ENCODE measurements at regions not wholly inside any gene's neighbourhood (a gene's known extent, or its start where the extent isn't known, plus 50 kb on each side); places are given as distances from the start of the nearest gene placed in this dataset.

DNA sequence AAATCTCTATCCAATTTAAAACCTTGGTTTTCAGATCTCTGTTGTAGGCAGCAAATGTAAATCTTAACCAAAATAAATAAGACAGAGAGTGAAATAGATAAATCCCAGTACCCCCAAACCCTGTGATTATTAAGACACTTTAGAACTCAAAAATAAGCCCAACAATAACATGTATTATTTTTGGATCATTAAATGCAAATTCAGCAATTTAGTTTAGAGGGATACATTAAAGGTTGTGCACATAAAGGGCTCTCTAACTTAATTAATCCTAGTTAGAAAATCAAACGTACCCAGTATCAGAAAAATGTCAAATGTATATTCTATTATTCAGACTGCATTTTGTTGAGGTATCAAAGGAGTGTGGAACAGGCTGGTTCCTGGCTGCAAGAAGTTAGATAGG lies 416.8 kb downstream of the SLC16A7 start:
- H3K9ac ChIP-seq (ENCODE audit: control insufficient read depth, extremely low read depth, insufficient read depth, low read length), result no peak overlapping the region
- no peaks in the 10 kb centered on the region for H3K36me3 ChIP-seq (ENCODE audit: control insufficient read depth in 2 of 2, extremely low read depth in 1 of 2, insufficient read depth in 2 of 2, low read length in 2 of 2)
- H3K9me3 ChIP-seq (ENCODE audit: control insufficient read depth, low read depth, low read length), result no peaks in the 10 kb centered on the region
- H4K20me1 ChIP-seq (ENCODE audit: control insufficient read depth, extremely low read depth, insufficient read depth, low read length), result no peaks in the 10 kb centered on the region
- no peaks in the 10 kb centered on the region for H3K27me3 ChIP-seq (ENCODE audit: control insufficient read depth, extremely low read depth, insufficient read depth, low read length)
- dilution Hi-C loops (cut with MboI; ENCODE audit: extremely low pct_ligation_motif_present, low sequenced_read_pairs), result no loop called here
- no peaks in the 10 kb centered on the region for H3K79me2 ChIP-seq (ENCODE audit: control insufficient read depth, insufficient read depth, low read length)
- no peak overlapping the region for H3K4me3 ChIP-seq (ENCODE audit: control insufficient read depth in 2 of 3, extremely low read depth in 1 of 3, insufficient read depth in 2 of 3, low read depth in 1 of 3, low read length in 3 of 3)
- no peaks in the 10 kb centered on the region for H3K4me1 ChIP-seq (ENCODE audit: control insufficient read depth, extremely low read depth, insufficient read depth, low read length)
- TF ChIP-seq, protein P1, sequence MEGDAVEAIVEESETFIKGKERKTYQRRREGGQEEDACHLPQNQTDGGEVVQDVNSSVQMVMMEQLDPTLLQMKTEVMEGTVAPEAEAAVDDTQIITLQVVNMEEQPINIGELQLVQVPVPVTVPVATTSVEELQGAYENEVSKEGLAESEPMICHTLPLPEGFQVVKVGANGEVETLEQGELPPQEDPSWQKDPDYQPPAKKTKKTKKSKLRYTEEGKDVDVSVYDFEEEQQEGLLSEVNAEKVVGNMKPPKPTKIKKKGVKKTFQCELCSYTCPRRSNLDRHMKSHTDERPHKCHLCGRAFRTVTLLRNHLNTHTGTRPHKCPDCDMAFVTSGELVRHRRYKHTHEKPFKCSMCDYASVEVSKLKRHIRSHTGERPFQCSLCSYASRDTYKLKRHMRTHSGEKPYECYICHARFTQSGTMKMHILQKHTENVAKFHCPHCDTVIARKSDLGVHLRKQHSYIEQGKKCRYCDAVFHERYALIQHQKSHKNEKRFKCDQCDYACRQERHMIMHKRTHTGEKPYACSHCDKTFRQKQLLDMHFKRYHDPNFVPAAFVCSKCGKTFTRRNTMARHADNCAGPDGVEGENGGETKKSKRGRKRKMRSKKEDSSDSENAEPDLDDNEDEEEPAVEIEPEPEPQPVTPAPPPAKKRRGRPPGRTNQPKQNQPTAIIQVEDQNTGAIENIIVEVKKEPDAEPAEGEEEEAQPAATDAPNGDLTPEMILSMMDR (optimal IDR thresholded peaks at IDR 0.05 in 1 of 3, IDR thresholded peaks at IDR 0.05 in 1 of 3, conservative IDR thresholded peaks at IDR 0.05 in 1 of 3; ENCODE audit: extremely low read depth in 1 of 3, insufficient read depth in 2 of 3, low read length in 3 of 3), result no peak
- TF ChIP-seq EZH2 (IDR thresholded peaks at IDR 0.05; ENCODE audit: low read length), result no peak
- no peaks in the 10 kb centered on the region for H3K9me1 ChIP-seq (ENCODE audit: control insufficient read depth, extremely low read depth, insufficient read depth, low read length)
- H2AFZ ChIP-seq (ENCODE audit: control insufficient read depth, low read length), result no peak overlapping the region
- no peak for FAIRE-seq
- H3K27ac ChIP-seq (ENCODE audit: control insufficient read depth, insufficient read depth, low read length), result no peak overlapping the region
- H3K4me2 ChIP-seq (ENCODE audit: control insufficient read depth, extremely low read depth, insufficient read depth, low read depth, low read length), result no peak overlapping the region
- DNase-seq (ENCODE audit: low read depth, low spot score), result no peak

DNA sequence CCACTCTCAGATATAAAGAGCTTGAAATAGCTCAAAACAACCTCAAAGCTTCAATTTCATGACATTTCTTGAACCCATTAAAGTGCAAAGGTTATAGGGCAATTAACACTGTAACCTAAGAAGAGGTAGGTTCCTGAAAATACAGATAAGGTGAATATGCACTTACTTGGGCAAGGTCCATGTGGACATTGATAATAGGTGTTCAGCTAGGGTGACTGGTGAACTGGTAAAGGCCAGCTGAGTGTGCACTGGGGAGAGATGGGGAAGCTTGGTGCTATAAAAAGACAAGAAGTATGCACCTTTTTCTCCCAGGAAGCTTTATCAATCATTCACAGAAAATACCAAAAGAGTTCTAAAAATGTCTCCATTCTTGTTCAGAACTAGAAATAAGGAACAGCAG lies 418.6 kb downstream of the SLC16A7 start:
- dilution Hi-C loops (cut with MboI; ENCODE audit: extremely low pct_ligation_motif_present, low sequenced_read_pairs), result no loop called here
- no peaks in the 10 kb centered on the region for H3K27me3 ChIP-seq (ENCODE audit: control insufficient read depth, extremely low read depth, insufficient read depth, low read length)
- H3K4me3 ChIP-seq (ENCODE audit: control insufficient read depth in 2 of 3, extremely low read depth in 1 of 3, insufficient read depth in 2 of 3, low read depth in 1 of 3, low read length in 3 of 3), result no peak overlapping the region
- H3K79me2 ChIP-seq (ENCODE audit: control insufficient read depth, insufficient read depth, low read length), result no peaks in the 10 kb centered on the region
- H3K4me2 ChIP-seq (ENCODE audit: control insufficient read depth, extremely low read depth, insufficient read depth, low read depth, low read length), result no peak overlapping the region
- DNase-seq (ENCODE audit: low read depth, low spot score) (no peak), FAIRE-seq (no peak)
- no peaks in the 10 kb centered on the region for H3K9me3 ChIP-seq (ENCODE audit: control insufficient read depth, low read depth, low read length)
- no peaks in the 10 kb centered on the region for H4K20me1 ChIP-seq (ENCODE audit: control insufficient read depth, extremely low read depth, insufficient read depth, low read length)
- no peaks in the 10 kb centered on the region for H3K9me1 ChIP-seq (ENCODE audit: control insufficient read depth, extremely low read depth, insufficient read depth, low read length)
- no peaks in the 10 kb centered on the region for H3K4me1 ChIP-seq (ENCODE audit: control insufficient read depth, extremely low read depth, insufficient read depth, low read length)
- TF ChIP-seq, protein P1 (optimal IDR thresholded peaks at IDR 0.05 in 1 of 3, IDR thresholded peaks at IDR 0.05 in 1 of 3, conservative IDR thresholded peaks at IDR 0.05 in 1 of 3; ENCODE audit: extremely low read depth in 1 of 3, insufficient read depth in 2 of 3, low read length in 3 of 3), result no peak
- no peak for TF ChIP-seq EZH2 (IDR thresholded peaks at IDR 0.05; ENCODE audit: low read length)
- no peak overlapping the region for H3K27ac ChIP-seq (ENCODE audit: control insufficient read depth, insufficient read depth, low read length)
- H2AFZ ChIP-seq (ENCODE audit: control insufficient read depth, low read length), result no peak overlapping the region
- H3K9ac ChIP-seq (ENCODE audit: control insufficient read depth, extremely low read depth, insufficient read depth, low read length), result no peak overlapping the region
- no peaks in the 10 kb centered on the region for H3K36me3 ChIP-seq (ENCODE audit: control insufficient read depth in 2 of 2, extremely low read depth in 1 of 2, insufficient read depth in 2 of 2, low read length in 2 of 2)
